ENCODE measurements at regions not wholly inside any gene's neighbourhood (a gene's known extent, or its start where the extent isn't known, plus 50 kb on each side); places are given as distances from the start of the nearest gene placed in this dataset.

DNA sequence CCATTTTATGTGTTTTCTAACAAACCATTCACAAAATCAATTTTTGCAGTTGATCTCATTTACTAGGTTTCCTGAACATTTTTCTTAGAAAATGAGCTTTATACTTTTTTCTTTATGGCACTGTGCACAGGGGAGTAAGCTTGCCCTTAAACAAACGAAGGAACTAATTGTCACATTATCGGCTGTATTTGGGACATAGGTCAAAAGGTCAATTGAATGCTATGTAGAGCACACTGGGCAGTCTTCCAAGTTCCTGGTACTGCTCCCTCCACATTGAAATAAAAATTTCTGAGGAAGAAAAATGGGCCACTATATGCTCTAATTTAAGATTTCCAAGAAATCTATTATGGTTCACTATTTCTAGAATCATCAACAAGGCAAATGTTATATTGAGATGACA, 93.6 kb upstream of the TMEFF2 start:
- TF ChIP-seq, protein P1, sequence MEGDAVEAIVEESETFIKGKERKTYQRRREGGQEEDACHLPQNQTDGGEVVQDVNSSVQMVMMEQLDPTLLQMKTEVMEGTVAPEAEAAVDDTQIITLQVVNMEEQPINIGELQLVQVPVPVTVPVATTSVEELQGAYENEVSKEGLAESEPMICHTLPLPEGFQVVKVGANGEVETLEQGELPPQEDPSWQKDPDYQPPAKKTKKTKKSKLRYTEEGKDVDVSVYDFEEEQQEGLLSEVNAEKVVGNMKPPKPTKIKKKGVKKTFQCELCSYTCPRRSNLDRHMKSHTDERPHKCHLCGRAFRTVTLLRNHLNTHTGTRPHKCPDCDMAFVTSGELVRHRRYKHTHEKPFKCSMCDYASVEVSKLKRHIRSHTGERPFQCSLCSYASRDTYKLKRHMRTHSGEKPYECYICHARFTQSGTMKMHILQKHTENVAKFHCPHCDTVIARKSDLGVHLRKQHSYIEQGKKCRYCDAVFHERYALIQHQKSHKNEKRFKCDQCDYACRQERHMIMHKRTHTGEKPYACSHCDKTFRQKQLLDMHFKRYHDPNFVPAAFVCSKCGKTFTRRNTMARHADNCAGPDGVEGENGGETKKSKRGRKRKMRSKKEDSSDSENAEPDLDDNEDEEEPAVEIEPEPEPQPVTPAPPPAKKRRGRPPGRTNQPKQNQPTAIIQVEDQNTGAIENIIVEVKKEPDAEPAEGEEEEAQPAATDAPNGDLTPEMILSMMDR (IDR thresholded peaks at IDR 0.05; ENCODE audit: insufficient read depth, low read depth, low read length) = no peak
- no peak for DNase-seq (ENCODE audit: low read depth)
- no peak overlapping the region for H3K4me3 ChIP-seq (ENCODE audit: low read depth, low read length)

DNA sequence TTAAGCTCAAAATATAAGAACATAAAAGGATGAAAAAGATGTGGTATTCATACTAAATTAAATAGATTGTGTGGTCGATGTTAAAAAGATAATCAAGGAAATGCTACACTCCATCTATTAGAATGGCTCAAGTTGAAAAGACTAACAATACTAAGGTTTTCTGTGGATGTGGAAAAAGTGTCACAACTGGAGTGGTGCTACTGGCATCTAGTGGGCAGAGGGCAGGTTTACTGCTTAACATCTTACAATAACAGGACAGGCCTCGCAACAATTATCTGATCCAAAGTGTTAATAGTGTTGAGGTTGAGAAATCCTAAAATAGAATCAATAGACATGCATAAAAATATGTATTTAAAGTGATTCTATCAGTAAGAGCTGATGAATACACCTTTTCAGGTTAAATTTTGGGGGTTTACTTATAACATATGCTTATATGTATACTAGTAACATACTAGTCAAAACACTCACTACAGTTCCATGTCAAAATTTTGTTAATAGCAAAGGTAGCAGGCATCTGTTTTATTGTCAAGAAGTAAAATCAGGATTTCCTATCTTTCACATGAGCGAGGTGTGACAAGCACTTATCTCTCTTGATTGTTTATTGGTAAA, 91.5 kb upstream of the TMEFF2 start:
- peak; percentile 31 for DNase-seq (ENCODE audit: low read depth)
- TF ChIP-seq, protein P1 (IDR thresholded peaks at IDR 0.05; ENCODE audit: insufficient read depth, low read depth, low read length) = peak; percentile 45
- no peak overlapping the region for H3K4me3 ChIP-seq (ENCODE audit: low read depth, low read length)

GRCh38 chr2:192283450-192283849, 88.7 kb upstream of the TMEFF2 start:
- TF ChIP-seq, protein P1 (IDR thresholded peaks at IDR 0.05; ENCODE audit: insufficient read depth, low read depth, low read length) = no peak
- no peak for DNase-seq (ENCODE audit: low read depth)
- no peak overlapping the region for H3K4me3 ChIP-seq (ENCODE audit: low read depth, low read length)

GRCh38 chr2:192278701-192279100, 84.0 kb upstream of the TMEFF2 start:
- TF ChIP-seq, protein P1 (IDR thresholded peaks at IDR 0.05; ENCODE audit: insufficient read depth, low read depth, low read length) = no peak
- no peak for DNase-seq (ENCODE audit: low read depth)
- H3K4me3 ChIP-seq (ENCODE audit: low read depth, low read length) = no peak overlapping the region

DNA sequence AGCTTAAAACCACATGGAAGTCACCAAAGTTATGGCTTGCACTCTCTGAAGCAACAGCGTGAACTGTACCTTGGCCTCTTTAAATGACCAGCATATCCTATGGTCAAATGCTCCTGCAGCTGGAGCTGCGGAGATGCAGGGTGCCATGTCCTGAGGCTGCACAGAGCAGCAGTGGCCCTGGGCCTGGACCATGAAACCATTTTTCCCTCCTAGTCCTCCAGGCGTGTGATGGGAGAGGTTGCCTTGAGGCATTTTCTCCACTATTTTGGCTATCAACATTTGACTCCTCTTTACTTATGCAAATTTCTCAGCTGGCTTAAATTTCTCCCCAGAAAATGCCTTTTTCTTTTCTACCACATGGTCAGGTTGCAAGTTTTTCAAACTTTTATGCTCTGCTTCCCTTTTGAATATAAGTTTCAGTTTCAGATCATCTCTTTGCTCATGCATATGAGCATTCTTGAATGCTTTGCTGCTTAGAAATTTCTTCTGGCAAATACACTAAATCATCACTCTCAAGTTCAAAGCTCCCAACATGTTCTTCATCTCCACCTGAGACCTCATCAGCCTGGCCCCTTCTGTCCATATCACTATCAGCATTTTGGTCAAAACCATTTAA, 82.9 kb upstream of the TMEFF2 start:
- DNase-seq (ENCODE audit: low read depth) = no peak
- H3K4me3 ChIP-seq (ENCODE audit: low read depth, low read length) = no peak overlapping the region
- TF ChIP-seq, protein P1 (IDR thresholded peaks at IDR 0.05; ENCODE audit: insufficient read depth, low read depth, low read length) = no peak

DNA sequence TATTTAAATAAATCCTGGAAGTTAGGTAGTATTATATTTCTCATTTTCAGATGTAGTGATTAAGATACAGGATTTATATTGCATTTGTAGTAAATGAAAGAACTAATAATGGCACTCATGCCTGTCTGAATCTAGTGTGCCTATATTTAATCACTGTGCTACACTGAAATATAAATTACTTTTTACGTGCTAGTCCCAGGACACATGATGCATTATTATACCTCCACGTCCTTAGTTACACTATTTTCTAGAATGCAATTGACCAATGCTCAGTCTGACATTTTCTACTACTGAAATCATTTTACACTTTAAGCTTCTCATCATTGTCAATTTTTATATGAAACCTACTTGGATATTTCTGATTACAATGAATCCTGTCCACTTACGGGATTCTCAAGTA, 80.9 kb upstream of the TMEFF2 start:
- no peak for DNase-seq (ENCODE audit: low read depth)
- TF ChIP-seq, protein P1 (IDR thresholded peaks at IDR 0.05; ENCODE audit: insufficient read depth, low read depth, low read length) = no peak
- no peak overlapping the region for H3K4me3 ChIP-seq (ENCODE audit: low read depth, low read length)

- H3K4me3 ChIP-seq (ENCODE audit: low read depth, low read length) = no peak overlapping the region
- peak; percentile 56 for DNase-seq (ENCODE audit: low read depth)
- TF ChIP-seq, protein P1 (IDR thresholded peaks at IDR 0.05; ENCODE audit: insufficient read depth, low read depth, low read length) = no peak
Observed at GRCh38 chr2:192267484-192267883, 72.8 kb upstream of the TMEFF2 start.

All from fibroblast of villous mesenchyme (primary cell).